Cardiac fibroblast (primary cell): ENCODE measurements at regions not wholly inside any gene's neighbourhood (a gene's known extent, or its start where the extent isn't known, plus 50 kb on each side); places are given as distances from the start of the nearest gene placed in this dataset.

Experiments used
- DNase-seq, 2 donors: peaks; one replicate each; pipeline versions ENCODE4 v3.0.0 to v3.0.0-alpha.2; 2010; ENCODE audit warnings: low read depth in 2 of 2
- H3K4me3 ChIP-seq, 2 donors: replicated peaks in 1 of 2; 1 replicate in 1 of 2; 2 replicates in 1 of 2; pipeline ENCODE4 v1.5.1; 2011; ENCODE audit warnings: low read depth in 2 of 2, low read length in 2 of 2, mild to moderate bottlenecking in 2 of 2, moderate library complexity in 1 of 2
- CTCF ChIP-seq: IDR thresholded peaks from one replicate; pipeline ENCODE4 v1.5.1; 2011; ENCODE audit warnings: low read depth, mild to moderate bottlenecking, low read length, inconsistent platforms

- no peak overlapping the region for H3K4me3 ChIP-seq
- no peak for TF ChIP-seq CTCF
- peak in 1 of 2 donors; percentile 12 for DNase-seq
Measured at GRCh38 chr2:234690569-234691213, 193.8 kb upstream of the ARL4C start.

DNA sequence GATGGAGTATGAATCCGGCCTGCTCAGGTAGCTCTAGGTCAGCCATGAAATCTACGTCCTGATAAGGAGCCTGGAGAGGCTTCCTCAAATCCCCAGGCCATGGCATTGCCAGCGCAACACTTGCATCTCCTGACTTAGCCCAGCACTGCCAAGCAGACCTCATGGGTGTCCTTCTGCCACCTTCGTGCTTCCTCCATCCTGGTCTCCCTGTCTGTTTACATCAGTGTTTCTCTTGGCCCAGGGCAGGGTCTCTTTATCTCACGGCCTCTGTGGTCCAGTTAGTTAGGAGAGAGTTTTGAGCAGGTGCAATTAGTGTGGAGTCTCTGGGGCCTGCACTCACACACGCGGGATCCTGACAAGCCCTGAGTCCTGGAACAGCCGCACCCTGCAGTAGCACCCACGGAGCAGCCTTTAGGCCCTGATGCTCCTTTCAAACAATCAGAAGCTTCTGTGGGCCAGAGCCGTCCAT lies 193.1 kb upstream of the ARL4C start:
- no peak for DNase-seq
- no peak overlapping the region for H3K4me3 ChIP-seq
- no peak for TF ChIP-seq CTCF

- no peak overlapping the region for H3K4me3 ChIP-seq
- no peak for DNase-seq
- TF ChIP-seq CTCF, result no peak
Measured at GRCh38 chr2:234687718-234688475, 191.0 kb upstream of the ARL4C start.

GRCh38 chr2:234686088-234686890 lies 189.4 kb upstream of the ARL4C start:
- TF ChIP-seq CTCF, result no peak
- DNase-seq, result peak; percentile 39 to 47
- H3K4me3 ChIP-seq, result no peak overlapping the region

- H3K4me3 ChIP-seq, result no peak overlapping the region
- TF ChIP-seq CTCF, result no peak
- DNase-seq, result no peak
Measured at GRCh38 chr2:234684466-234684865, 187.6 kb upstream of the ARL4C start.

- no peak for TF ChIP-seq CTCF
- no peak for DNase-seq
- no peak overlapping the region for H3K4me3 ChIP-seq
Measured at GRCh38 chr2:234683950-234684349, 187.1 kb upstream of the ARL4C start.
